HG03378 (cell line): ENCODE measurements at regions not wholly inside any gene's neighbourhood (a gene's known extent, or its start where the extent isn't known, plus 50 kb on each side); places are given as distances from the start of the nearest gene placed in this dataset.

Experiments
- ATAC-seq: cut with Tn5 transposase; IDR thresholded peaks from one replicate; pipeline ENCODE4 v1.9.1; 2021; ENCODE audit warnings: mild to moderate bottlenecking, moderate library complexity; ENCODE audit not compliant: unreplicated experiment

DNA sequence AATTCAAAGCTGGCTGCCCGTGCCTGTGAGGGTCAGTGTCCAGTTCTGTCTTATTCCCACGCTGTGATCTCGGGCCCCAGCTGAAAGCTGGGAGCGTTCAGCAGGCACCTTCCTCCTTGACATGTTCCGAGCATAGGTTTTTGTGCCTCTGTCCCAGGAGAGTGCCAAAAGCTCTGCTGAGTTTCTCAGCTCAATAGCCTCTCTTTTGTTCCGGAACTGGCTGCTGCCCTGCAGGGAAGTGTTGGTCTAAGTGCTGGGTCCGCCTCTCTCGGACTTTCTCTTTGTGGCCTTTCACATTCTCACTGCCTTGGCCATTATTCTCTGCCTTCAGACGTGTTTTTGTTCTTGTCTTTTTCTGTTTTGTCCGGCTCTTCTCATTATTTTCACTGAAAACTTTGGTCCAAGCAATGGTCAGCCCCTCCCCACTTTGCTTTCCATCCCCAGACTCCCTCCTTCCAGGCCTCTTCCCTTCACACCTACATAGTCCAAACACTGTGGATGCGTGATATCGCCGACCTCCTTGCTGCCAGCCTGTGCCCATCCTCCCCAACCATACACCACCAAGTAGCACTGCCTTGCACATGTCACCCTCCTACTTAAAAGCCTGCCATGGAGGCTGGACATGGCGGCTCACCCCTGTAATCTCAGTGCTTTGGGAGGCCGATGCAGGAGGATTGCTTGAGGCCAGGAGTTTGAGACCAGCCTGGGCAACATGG, 233.8 kb downstream of the RHOU start:
- no peak for ATAC-seq

- no peak for ATAC-seq
Observed at GRCh38 chr1:228969953-228970800, 234.9 kb downstream of the RHOU start.

DNA sequence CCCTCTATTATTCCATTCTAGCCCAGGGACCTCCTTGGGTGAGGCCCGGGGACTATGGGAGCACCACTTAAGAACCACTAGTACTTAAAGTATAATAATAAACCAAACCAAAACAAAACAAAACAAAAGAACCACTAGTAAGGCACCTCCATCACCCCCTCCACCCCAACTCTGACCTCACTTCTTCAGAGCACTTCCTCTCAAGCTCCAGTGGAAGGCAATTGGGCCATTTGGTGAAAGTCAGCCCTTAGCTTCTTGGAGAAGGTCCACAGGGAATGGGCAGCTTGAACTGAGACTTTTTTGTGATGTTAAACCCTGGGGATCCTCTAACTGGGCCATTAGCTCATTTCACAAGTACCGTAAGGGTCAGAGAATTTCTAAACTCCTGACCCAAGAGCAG, 237.3 kb downstream of the RHOU start:
- no peak for ATAC-seq

- ATAC-seq = no peak
Observed at GRCh38 chr1:228974273-228974672, 239.0 kb downstream of the RHOU start.

DNA sequence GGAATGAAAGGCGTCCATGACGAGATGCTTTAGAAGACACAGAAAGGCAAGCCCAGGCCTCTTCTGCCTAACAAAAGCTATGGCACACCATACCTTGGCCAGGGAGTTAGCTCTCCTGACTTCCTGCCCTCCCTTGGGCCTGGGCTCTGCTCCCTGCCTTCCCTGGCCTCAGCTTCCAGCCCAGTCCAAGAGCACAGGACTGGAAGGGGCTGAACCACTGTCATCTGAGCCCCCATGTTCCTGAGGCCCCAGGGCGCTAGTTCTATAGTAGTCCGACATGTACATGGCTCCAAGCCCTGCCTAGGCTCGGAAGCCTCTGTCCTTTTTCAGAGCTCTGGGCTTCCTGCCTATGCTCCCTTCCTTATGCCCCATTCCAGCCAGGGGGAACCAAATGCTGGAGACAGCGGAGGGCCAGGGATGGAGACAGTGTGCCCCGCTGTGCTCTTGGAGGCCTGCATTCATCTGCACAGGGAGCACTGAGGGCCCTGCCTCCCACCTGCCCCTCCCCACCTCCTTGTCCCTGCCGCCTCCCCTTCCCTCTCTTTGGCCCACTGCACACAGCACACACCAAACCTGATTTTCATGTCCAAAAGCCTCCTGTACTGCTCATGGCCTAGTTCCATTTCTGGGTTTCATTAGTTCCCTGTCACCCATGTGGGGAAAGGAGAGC, 240.1 kb downstream of the RHOU start:
- ATAC-seq = no peak

DNA sequence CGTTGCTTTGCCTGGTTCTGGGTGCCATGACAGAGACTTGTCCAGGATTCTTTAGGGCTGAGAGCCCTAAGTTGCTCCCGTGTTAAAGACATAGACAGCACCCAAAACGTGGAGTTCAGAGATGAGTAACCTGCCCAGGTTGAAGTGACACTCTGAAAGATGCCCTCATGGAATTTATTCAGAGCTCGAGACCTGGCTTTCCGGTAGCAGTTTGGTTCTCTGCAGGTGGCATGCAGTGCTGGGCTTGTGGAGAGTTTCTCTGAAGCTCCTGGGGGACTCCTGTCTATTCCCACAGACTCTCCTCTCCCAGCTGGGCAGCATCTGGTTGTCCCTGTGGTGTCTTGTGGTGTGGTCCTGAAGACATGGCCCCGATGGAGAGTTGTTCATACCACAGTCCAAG, 241.0 kb downstream of the RHOU start:
- ATAC-seq = no peak

GRCh38 chr1:228977307-228977706, 242.0 kb downstream of the RHOU start:
- no peak for ATAC-seq

GRCh38 chr1:228977741-228978140, 242.5 kb downstream of the RHOU start:
- ATAC-seq = no peak

DNA sequence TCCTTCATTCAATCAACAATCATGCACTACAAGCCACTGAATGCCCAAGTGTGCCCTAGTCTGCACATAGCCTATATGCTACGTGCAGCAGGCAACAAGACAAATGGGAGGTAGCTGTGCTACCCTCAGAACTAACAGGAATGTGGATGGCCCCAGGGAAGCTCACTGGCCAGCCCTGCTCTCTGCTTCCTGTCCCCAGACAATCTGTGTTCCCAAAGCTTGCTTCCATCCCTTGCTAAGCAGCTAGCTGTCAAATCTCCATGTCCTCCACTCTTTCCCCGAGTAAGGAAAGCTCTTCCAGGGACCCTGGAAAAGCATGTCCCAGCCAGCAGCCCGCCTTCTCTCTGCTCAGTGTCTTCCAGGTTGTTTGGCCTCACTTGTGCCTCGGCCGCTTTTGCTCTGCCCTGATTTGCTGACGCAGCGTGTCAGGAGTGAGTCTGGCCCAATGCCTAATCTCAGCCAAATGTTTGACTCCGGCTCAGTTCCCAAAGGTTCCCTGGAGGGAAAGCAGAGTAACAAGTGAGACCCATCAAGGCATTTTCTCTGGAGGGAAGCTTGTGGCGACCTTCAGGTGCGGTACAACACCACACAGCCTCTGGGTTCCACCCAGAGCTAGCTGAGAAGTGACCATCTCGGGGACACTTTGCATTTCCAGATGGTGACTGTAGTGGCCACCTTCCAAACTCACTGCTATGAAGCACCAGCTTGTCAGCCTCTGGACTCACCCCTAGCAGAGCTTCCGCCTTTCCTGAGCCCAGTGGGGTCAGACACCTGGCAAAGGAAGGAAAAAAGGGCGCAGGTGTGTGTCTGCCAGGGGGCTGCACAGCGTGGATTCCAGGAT, 243.4 kb downstream of the RHOU start:
- no peak for ATAC-seq

- no peak for ATAC-seq
Observed at GRCh38 chr1:228979325-228979699, 244.0 kb downstream of the RHOU start.

GRCh38 chr1:228979774-228980173, 244.5 kb downstream of the RHOU start:
- ATAC-seq = no peak

DNA sequence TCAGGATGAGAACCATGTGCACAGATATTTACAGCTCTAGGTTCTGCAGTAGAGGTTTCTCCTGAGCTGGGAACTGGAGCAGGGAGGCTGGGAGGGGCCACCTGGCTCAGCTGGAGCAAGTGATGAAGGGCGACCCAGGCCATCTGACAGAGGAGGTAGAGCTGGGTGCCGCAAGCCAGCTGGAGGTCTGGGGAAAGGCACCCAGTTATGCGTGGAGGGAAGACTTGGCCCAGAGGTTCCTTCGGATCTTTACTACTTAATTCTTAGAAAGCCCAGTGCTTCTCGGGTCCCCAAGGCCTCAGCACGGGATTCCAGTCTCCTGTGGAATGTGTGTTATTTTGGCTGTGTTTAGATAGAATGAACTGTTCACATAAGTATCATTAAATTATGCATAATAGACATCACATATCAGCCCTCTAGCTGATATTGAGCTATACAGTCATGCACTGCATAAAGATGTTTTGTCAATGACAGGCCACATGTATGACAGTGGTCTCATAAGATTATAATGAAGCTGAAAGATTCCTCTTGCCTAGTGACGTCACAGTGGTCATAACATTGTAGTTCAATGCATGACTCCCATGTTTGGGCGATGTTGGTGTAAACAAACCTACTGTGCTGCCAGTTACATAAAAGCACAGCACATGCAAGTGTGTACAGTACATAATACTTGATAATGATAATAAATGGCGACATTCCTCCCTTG, 245.1 kb downstream of the RHOU start:
- no peak for ATAC-seq

DNA sequence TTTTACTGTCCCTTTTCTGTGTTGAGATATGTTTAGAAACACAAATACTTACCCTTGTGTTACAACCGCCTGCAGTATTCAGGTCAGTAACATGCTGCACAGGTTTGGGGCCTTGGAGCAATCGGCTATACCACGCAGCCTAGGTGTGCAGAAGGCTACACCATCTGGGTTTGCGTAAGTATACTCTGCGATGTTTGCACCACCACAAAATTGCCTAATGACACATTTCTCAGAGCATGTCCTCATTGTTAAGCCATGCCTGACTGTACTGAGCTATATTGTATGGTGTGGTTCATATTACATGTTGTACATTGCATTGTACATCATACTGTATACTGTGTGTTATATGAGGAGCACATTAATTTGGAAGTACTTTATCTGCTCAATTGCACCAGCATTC, 247.4 kb downstream of the RHOU start:
- no peak for ATAC-seq

DNA sequence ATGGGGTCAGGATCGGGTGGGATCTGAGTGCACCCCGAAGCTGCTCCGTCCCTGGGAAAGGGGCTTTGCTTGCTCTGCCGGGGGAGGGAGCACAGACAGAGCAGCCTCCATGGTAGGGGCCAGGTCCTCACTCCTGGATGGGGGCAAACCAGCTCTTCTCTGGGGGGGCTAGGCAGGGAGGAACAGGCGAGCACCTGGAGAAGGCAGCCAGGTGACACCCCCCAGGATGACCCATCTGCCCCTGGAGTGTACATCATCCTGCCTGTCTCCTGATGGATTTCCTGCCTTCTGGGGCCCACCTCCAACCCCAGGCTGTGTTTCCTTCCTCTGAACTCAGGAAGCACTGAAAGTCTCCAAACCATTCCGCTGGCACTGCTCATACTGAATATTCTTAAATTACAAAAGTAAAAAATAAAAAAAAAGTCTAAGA, 248.0 kb downstream of the RHOU start:
- ATAC-seq = no peak

DNA sequence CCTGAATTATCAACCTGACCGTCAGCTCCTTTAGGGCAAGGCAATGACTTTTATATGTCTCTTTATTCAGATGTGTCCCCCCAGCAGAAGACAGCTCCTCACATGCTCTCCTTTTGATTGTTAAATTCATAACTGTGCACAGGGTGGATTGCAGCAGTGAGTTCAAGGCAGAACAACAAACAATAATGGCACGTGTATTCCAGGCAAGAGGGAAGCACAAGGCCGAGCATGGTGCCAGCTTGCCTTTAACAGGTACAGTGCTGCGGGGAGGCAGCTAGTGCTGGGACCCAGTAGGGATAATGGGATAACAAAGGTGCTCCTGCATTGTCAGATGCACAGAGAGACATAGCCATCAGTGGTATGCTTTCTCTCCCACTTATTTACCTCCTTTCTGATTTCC, 248.4 kb downstream of the RHOU start:
- ATAC-seq = no peak

DNA sequence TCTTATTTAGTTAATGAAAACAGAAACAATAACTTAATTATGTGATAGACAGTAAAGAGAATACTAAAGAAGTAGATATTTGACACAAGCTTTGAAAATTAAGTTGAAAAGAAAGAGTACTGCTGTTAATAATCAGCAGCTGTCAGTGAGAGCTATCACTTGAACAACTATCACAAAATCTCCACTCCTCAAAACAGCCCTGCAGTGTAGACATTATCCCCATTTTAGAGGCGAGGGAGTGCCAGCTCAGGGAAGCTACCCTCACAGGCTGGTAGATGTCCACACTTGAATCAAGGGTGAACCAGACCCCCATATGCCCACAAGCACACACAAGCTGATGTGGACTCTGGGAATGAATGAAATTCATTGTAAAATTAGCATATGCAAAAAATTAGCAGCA, 248.8 kb downstream of the RHOU start:
- no peak for ATAC-seq

- no peak for ATAC-seq
Observed at GRCh38 chr1:228984646-228985631, 249.7 kb downstream of the RHOU start.

GRCh38 chr1:228985661-228986060, 250.4 kb downstream of the RHOU start:
- no peak for ATAC-seq
